ENCODE measurements at regions not wholly inside any gene's neighbourhood (a gene's known extent, or its start where the extent isn't known, plus 50 kb on each side); places are given as distances from the start of the nearest gene placed in this dataset.

GRCh38 chr11:29317694-29318093 lies 699.1 kb downstream of the KCNA4 start:
- ATAC-seq (no peak), DNase-seq (ENCODE audit: low read depth, low spot score) (no peak)
- Histone ChIP-seq H3K36me3 (ENCODE audit: control insufficient read depth, insufficient read depth, low read length) (no peaks in the 10 kb centered on the region), H3K27ac (ENCODE audit: low read length) (no peak overlapping the region), H3K27me3 (ENCODE audit: control insufficient read depth, insufficient read depth, low read length) (no peaks in the 10 kb centered on the region), H3K4me1 (ENCODE audit: control insufficient read depth, insufficient read depth, low read length) (no peaks in the 10 kb centered on the region), H3K9me3 (ENCODE audit: control insufficient read depth, insufficient read depth, low read depth, low read length) (0 out of 2 replicates have a peak, but pooled peaks cover 4% of the 10 kb centered on the region), H3K4me3 (ENCODE audit: low read depth in 2 of 2, low read length in 2 of 2) (no peak overlapping the region)
- ChIA-PET CTCF (no interaction called here), POLR2A (no interaction called here)
- in situ Hi-C loops (cut with HindIII; ENCODE audit: low pct_unique_long_range_greater_than_20kb, low sequenced_read_pairs) (no loop called here), intact Hi-C loops (cut with micrococcal nuclease; ENCODE audit: unreplicated experiment) (no loop called here)
- TF ChIP-seq, protein P1, sequence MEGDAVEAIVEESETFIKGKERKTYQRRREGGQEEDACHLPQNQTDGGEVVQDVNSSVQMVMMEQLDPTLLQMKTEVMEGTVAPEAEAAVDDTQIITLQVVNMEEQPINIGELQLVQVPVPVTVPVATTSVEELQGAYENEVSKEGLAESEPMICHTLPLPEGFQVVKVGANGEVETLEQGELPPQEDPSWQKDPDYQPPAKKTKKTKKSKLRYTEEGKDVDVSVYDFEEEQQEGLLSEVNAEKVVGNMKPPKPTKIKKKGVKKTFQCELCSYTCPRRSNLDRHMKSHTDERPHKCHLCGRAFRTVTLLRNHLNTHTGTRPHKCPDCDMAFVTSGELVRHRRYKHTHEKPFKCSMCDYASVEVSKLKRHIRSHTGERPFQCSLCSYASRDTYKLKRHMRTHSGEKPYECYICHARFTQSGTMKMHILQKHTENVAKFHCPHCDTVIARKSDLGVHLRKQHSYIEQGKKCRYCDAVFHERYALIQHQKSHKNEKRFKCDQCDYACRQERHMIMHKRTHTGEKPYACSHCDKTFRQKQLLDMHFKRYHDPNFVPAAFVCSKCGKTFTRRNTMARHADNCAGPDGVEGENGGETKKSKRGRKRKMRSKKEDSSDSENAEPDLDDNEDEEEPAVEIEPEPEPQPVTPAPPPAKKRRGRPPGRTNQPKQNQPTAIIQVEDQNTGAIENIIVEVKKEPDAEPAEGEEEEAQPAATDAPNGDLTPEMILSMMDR (IDR thresholded peaks at IDR 0.05), result no peak
- TF ChIP-seq, protein P2, sequence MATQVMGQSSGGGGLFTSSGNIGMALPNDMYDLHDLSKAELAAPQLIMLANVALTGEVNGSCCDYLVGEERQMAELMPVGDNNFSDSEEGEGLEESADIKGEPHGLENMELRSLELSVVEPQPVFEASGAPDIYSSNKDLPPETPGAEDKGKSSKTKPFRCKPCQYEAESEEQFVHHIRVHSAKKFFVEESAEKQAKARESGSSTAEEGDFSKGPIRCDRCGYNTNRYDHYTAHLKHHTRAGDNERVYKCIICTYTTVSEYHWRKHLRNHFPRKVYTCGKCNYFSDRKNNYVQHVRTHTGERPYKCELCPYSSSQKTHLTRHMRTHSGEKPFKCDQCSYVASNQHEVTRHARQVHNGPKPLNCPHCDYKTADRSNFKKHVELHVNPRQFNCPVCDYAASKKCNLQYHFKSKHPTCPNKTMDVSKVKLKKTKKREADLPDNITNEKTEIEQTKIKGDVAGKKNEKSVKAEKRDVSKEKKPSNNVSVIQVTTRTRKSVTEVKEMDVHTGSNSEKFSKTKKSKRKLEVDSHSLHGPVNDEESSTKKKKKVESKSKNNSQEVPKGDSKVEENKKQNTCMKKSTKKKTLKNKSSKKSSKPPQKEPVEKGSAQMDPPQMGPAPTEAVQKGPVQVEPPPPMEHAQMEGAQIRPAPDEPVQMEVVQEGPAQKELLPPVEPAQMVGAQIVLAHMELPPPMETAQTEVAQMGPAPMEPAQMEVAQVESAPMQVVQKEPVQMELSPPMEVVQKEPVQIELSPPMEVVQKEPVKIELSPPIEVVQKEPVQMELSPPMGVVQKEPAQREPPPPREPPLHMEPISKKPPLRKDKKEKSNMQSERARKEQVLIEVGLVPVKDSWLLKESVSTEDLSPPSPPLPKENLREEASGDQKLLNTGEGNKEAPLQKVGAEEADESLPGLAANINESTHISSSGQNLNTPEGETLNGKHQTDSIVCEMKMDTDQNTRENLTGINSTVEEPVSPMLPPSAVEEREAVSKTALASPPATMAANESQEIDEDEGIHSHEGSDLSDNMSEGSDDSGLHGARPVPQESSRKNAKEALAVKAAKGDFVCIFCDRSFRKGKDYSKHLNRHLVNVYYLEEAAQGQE (IDR thresholded peaks at IDR 0.05; ENCODE audit: insufficient read depth in 1 of 2, low read depth in 2 of 2, low read length in 1 of 2), result no peak
- TF ChIP-seq TCF7L2 (IDR thresholded peaks at IDR 0.05; ENCODE audit: low read depth, low read length) (no peak), SIN3A (IDR thresholded peaks at IDR 0.05; ENCODE audit: borderline replicate concordance, insufficient read depth, low read depth, low read length) (no peak), POLR2AphosphoS5 (IDR thresholded peaks at IDR 0.05; ENCODE audit: low read depth, low read length) (no peak)
- no TSS peak for BruUV-seq (replicated peaks)

DNA sequence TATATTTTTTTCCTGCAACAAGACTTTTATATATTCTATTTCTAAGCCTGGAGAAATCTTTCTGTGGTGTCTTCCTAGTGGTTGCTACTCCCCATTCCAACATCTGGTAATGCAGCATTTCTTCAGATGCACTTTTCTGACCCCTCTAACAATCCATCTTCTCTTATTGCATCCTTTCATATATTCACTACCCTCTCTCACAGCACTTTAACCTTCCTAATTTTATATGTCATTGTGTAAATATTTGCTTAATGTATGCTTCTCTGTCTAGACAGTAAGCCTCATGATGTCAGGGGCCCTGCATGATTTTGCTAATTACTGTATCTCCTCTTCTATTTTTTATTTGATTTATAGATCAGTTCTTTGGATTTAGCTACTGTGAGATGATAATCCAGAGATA lies 701.6 kb downstream of the KCNA4 start:
- no peak for ATAC-seq
- intact Hi-C loops (cut with micrococcal nuclease; ENCODE audit: unreplicated experiment), result no loop called here
- POLR2A ChIA-PET, result no interaction called here
- no peak overlapping the region for H3K4me3 ChIP-seq (ENCODE audit: low read depth in 2 of 2, low read length in 2 of 2)
- H3K27ac ChIP-seq (ENCODE audit: low read length), result no peak overlapping the region
- H3K9me3 ChIP-seq (ENCODE audit: control insufficient read depth, insufficient read depth, low read depth, low read length), result no peaks in the 10 kb centered on the region
- H3K36me3 ChIP-seq (ENCODE audit: control insufficient read depth, insufficient read depth, low read length), result no peaks in the 10 kb centered on the region
- no peaks in the 10 kb centered on the region for H3K4me1 ChIP-seq (ENCODE audit: control insufficient read depth, insufficient read depth, low read length)
- CTCF ChIA-PET, result no interaction called here
- DNase-seq (ENCODE audit: low read depth, low spot score), result no peak
- H3K27me3 ChIP-seq (ENCODE audit: control insufficient read depth, insufficient read depth, low read length), result no peaks in the 10 kb centered on the region
- BruUV-seq (replicated peaks), result no TSS peak
- TF ChIP-seq POLR2AphosphoS5 (IDR thresholded peaks at IDR 0.05; ENCODE audit: low read depth, low read length) (no peak), SIN3A (IDR thresholded peaks at IDR 0.05; ENCODE audit: borderline replicate concordance, insufficient read depth, low read depth, low read length) (no peak), TCF7L2 (IDR thresholded peaks at IDR 0.05; ENCODE audit: low read depth, low read length) (no peak)
- TF ChIP-seq, protein P1 (IDR thresholded peaks at IDR 0.05), result no peak
- TF ChIP-seq, protein P2 (IDR thresholded peaks at IDR 0.05; ENCODE audit: insufficient read depth in 1 of 2, low read depth in 2 of 2, low read length in 1 of 2), result no peak
- in situ Hi-C loops (cut with HindIII; ENCODE audit: low pct_unique_long_range_greater_than_20kb, low sequenced_read_pairs), result no loop called here
